ENCODE measurements at regions not wholly inside any gene's neighbourhood (a gene's known extent, or its start where the extent isn't known, plus 50 kb on each side); places are given as distances from the start of the nearest gene placed in this dataset.

DNA sequence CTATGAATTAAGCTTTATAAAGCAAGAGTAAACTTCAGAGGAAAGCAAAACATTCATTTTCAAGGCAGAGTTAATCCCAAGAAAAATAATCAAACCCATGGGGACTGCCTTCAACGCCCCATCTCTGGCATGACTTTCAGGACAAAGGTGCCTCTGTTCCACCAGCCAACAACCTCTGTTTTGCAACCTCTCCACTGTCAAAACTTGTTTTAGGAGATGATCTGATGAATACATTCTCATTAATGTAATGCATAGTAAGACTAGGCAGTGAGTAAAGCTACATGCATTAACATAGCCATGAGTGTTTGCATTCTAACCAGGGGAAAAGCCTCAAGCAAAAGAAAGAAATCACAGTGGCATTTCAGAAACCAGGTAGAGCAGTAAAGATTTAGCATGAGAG lies 357.0 kb downstream of the FBXO15 start:
- DNase-seq (ENCODE audit: low spot score): no peak

DNA sequence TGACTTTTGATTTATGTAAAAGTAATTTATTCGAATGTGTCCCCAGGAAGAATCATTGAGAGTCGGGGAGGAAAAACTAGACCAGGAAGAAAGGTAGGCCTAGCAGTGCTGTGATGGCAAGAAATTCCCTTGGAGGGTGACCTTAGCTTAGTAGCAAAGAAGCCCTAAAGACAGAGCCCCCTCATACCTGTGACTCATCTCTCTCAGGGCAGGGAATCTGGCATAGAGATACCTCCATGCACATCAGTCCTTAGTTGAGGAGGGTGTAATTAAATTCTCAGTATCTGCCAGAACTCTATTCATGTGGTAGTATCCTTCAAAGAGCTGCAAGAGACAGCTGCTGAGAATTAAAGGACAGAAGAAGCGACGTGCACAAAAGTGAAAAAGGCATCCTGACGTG lies 360.3 kb downstream of the FBXO15 start:
- DNase-seq (ENCODE audit: low spot score): no peak

DNA sequence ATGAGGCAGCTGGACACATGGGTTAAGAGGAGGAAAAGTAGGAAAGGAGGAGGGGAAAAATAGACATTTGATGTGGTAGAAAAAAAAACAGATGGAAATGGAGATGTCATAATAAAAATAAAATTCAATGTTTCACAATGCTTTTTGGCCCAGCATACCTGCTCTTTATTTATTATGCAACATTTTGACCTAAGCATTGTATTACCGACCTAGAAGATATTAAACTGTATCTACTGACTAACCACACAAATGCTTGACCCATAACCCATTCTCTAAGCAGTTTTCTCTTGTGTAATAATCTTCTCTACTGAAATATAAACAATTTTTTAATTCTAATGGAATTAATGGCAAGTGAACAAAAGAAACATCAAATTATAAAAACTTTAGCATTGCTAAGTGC lies 362.3 kb downstream of the FBXO15 start:
- DNase-seq (ENCODE audit: low spot score): no peak

DNA sequence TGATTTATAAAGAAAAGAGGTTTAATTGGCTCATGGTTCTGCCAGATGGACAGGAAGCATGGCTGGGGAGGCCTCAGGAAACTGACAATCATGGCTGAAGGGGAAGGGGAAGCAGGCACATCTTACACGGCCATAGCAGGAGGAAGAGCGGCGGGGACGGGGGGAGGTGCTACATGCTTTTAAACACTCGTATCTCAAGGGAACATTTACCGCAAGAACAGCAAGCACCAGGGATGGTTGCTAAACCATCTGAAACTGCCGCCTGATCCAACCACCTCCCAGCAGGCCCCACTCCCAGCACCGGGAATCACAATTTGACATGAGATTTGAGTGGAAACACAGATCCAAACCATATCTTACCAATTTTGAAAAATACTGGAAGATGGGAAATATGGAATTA lies 362.8 kb downstream of the FBXO15 start:
- no peak for DNase-seq (ENCODE audit: low spot score)

DNA sequence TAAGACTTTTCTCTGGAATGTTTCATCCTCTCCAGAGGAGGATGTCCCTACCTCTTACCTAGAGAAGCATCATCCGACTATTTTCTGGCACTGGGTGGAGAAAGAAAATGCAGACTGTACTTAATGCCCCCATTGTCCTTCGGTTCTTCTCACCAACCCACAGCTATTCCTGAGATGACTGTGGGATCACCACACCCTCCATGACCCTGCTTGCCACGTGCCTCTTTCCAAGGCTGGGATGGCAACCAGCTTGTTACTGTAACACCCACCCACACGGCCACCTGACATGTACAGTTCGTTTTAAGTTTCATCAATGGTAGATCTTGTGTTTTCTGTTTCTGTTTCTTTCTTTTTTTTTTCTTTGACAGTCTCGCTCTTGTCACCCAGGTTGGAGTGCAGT lies 365.2 kb downstream of the FBXO15 start:
- no peak for DNase-seq (ENCODE audit: low spot score)

DNA sequence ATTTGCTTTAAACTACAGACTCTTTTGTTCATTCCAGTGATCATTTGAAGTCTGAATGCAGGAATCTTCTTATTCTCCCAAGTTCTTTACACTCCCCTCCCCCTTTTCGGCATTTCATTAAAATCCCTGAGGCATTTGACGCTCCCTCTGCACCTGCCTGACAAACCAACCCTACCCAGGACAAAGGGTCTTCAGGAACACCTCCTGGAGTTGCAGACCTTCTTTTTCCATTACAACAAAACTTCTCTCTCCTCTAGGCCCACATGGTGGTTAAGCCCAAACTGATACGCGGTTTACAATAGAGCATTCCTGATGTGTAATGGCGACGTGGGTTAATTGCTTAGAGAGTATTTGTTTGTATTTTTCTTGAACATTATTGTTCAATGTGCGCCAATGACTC lies 367.4 kb downstream of the FBXO15 start:
- no peak for DNase-seq (ENCODE audit: low spot score)

DNA sequence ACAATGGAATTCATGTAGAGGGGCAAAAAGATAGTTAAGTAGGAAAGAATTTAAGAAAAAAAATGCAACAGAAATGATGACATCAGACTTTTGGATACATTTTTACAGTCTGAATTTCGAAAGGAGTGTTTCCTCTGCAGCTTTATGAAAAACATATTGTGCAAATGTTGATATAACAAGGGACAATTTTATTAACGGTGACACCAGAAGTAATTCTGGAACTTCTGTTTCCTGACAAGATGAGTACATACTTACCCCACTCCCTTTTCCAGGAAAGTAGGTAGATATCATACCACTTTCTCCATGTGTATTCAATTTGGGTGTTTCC lies 369.6 kb downstream of the FBXO15 start:
- no peak for DNase-seq (ENCODE audit: low spot score)

DNA sequence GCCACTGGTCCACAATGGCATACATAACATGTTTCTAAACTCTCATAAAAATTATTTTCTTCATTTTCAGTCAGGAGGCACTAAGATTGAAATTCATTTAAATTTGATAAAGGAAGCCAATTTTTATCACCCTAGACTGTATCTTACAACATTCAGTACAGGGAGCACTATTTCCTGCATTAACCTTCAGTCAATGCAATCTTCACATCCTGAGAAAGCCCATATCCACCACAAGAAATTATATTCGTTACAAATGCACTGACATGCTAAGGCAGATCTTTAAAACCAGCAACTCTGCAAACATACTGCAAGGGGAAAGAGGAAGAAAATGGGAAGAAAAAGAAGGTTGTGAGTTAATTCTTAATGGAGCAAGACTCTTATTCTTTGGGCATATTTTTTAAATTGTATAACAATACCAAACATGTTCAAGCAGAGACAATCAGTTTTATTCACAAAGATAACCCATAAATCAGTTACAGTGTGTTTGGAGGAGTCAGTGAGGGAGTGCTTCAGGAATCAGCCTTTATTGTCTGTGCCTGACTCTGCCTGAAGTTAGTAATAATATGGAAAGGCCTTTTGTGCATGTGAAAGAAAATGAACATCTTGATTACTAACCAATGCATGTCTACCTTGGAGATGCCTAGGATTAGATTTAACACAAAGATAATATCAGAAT lies 370.1 kb downstream of the FBXO15 start:
- no peak for DNase-seq (ENCODE audit: low spot score)

DNA sequence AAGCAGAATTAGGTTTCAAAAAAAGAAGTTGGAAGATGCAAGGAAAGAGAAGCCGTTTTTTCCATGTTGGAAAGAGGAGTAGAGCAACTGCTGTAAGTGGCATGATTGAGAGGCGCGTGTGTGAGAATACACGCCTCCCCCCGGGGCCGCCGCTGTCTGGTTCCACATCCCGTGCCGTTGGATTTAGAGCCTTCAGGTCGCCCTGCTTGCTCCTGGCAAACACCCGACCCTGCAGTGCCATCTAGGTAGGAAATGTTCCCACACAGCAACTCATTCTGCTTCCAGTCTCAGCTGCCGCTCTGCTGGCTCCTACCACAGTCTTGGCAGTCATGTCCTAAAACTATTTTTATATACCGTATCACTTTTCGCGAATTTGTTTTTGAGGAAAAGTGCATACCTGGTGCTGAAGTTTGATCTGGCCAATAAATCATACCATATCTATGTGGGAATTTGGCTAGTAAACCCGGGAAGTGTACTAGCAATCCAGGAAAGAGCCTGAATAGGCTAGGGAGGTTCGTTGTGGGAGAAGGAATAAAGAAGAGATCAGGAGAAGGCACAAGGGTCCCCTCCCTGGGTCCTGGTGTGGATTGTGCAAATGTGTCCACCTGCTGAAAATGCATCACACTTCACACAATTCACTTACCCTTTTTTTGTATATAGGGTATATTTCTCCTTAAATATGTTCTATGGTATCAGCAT lies 372.7 kb downstream of the FBXO15 start:
- peak; percentile 28 for DNase-seq (ENCODE audit: low spot score)

DNA sequence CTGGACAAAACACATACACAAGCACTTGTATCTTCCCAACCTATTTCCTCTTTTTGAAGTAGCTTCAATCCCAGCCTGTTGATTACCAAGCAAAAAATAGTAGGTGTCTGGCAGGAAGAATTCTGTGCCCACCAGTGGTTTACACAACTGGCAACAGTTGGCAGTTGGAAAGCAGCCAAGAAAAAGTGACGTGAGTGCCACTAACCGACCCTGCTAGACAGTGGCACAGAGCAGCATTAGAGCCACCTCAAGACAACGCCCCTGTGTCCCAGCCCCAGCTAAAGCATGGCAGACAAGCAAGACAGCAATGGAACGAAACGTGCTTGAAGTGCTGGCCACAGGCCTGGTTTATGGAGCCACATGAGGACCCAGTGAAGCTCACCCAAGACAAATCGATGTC lies 379.6 kb downstream of the FBXO15 start:
- no peak for DNase-seq (ENCODE audit: low spot score)

DNA sequence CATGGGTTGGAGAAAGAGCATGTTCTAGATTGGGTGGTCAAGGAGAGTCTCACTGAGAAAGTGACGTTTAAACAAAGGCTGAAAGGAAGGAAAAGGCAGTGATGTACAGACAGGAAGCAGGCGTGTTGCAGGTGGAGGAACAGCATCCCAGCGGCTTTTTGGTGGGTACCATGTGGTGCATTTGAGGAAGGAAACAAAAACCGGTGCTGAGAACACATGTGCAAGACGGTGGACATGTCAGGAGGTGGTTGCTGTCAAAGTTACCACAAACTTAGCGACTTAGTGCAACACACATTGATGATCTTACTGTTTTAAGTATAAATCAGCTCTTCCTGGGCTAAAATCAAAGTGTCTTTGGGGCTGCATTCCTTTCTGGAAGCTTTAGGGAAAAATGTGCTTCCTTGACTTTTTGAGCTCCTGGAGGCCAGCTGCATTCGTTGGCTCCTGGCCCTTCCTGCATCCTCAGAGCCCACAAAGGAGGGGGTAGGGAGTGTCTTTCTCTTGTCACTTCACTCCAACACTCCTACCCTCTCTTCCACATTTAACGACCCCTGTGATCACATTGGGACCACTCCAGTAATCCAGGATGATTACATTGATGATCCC lies 380.6 kb downstream of the FBXO15 start:
- DNase-seq (ENCODE audit: low spot score): no peak

DNA sequence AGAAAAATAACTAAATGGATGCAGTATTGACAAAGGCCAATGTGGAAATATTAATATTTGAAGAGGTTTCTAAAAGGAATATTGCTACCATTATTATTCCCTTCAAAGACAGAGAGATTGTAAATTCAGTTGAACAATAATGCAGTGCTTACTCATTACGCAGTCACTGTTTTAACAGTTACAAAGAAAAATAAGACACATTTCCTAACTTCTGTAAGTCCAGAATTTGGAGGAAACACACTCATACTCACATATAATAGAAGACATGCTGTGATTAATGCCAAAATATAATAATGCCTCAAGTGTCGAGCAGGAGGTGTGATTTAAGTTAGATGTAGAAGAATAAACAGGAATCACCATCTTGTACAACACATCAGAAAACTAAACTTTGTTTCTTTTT lies 389.2 kb downstream of the FBXO15 start:
- DNase-seq (ENCODE audit: low spot score): no peak

DNA sequence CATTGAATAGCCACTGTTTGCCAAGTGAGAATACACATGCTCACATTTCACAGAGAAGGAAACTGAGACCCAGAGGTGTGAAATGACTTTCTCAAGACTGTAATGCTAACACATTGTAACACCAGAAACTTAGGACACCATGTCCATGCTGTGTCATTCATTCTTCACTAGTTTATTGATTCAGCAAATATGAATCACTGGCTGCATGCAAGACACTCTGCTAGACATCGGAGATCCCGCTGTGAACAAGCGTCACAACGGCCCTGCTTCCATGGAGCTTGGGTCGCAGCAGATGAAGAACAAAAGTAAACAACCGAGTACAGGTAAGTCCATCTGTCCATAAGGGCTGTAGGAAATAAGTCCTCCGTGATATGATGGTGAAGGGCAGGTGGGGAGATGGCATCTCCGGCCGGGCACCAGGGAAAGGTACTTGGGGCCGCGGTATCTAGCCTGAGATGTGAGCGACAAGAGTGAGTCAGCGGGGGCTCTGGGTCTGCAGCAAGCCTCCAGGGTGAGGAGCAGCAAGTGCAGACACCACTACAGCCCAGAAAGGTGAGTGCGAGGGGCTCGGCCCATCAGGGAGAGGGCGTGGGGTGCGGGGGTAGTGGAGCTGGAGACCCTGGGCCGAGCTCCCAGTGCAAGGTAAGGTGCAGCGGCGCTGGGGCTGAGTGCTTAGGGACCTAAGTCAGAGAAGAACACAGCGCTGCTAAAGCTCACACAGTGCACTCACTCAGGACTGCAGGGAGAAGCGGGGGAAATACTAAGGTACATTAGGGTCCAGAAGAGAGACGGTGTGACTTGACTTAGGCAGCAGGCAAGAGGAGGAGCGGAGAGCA lies 391.2 kb downstream of the FBXO15 start:
- DNase-seq (ENCODE audit: low spot score): no peak

DNA sequence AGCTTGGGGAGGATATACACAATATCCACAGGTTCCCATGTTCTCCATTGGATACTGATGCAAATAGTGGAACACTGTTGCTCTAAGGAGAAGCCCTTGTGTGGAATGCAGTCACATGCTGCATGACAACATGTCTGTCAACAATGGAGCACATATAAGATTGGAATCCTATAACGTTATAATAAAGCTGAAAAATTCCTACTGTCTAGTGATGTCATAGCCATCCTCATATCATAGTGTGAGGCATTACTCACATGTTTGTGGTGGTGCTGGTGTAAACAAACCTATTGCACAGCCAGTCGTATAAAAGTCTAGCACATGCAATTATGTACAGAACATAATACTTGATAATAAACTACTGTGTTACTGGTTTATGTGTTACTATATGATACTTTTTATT lies 394.7 kb downstream of the FBXO15 start:
- DNase-seq (ENCODE audit: low spot score): no peak

DNA sequence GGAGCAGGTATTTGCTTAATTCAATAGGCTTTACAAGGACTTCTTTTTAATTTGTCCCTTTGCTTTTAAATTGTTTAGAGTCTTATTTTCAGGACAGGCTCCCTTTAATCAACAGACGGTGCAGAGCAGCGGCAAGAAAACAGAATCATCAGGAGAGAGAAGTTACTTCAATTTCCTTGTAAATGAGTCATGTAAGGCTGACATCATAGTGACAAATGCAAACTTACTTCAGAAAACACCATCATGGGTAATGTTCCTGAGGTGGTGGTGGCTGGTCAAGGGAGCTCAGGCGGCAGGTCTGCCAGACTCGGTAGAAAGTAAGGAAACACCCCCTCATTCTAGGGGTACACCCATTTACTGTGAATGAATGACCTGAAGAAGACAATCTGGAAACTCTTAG lies 395.1 kb downstream of the FBXO15 start:
- no peak for DNase-seq (ENCODE audit: low spot score)

DNA sequence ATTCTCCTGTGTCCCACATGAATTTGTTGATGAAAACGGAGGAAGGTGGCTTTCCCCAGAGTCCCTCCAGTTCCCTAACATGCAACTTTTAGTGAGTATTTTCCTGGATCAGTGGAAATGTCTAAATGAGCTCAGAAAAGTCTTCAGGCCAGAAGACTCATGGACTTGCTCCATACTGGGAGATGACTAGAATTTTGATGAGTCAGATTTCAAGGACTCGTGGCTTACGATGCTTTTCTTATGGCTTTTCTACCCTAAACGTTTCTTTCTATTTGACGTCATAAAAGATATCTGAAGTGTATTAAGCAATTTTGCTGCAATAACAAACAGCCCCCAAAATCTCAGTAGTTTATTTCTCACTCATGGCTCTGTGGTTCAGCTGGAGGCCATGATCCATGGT lies 397.6 kb downstream of the FBXO15 start:
- no peak for DNase-seq (ENCODE audit: low spot score)

DNA sequence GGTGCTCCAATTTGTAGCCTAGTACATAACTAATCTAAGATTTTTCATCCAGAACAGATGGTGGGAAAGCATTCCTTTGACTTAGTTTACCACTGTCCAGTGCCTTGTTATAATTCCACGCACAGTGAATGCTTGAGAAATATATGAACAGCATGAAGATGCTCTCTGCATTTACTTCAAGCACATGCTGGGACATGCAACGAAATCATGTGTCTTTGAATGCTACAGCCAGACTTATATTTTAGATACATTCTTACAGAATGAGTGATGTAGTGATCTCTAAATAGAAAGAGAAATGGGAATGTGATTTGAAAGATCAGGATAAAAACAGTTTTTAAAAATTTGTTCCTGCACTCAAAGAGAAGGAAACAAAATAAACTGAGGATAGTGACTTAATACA lies 398.3 kb downstream of the FBXO15 start:
- no peak for DNase-seq (ENCODE audit: low spot score)

DNA sequence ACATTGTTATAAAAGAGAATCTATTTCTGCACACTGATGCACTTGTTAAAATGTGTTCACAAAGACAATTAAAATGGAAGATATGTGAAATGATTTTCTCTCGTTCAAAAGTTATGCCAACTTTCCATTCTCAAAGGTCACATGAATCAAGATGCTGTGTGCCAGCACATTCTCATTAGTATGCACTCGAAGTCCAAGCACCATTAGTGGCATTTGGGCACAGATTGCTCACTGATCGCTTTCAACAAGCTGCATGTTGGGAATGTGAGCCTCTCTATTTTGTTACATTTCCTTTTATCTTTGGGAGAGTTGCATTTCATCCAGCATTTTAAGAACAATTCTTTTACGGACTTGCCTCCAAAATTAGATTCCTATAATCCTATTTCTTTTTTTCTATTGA lies 398.9 kb downstream of the FBXO15 start:
- DNase-seq (ENCODE audit: low spot score): peak; percentile 54

DNA sequence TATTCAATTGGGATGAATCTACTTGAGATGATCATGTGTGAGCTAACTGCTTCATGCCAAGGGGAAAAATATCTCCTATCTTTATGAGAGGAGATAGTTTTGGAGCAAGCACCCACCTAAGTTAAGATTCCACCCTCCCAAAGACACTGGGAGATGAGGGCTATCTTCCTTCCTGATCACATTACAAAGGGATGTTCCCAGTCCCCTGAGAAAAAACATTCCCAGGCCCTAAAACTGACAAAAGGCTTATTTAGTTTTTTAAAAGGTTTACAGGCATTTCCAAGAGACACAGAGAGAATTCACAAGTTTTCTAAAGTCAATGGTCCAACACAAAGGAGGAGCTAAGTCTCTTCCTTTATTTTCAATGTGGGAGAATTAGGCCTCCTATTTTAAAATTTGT lies 401.5 kb downstream of the FBXO15 start:
- no peak for DNase-seq (ENCODE audit: low spot score)

DNA sequence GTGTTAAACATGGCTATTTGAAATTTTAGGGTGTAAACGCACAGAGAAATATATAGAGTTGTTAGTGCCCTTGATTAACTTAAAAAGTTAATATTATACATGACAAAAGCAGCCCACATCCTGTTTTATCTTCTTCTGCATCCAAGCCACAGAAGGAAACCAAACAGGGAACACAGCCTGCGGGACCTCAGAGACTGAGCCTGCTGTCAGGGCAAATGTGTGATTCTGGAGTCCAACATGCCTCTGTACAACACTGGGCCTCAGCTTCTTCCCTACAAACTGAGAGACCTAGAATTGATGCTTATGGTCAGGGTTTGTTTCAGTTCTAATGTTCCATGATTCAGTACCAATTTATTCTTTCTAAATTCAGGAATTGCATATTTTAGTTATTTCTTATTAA lies 404.7 kb downstream of the FBXO15 start:
- no peak for DNase-seq (ENCODE audit: low spot score)

DNA sequence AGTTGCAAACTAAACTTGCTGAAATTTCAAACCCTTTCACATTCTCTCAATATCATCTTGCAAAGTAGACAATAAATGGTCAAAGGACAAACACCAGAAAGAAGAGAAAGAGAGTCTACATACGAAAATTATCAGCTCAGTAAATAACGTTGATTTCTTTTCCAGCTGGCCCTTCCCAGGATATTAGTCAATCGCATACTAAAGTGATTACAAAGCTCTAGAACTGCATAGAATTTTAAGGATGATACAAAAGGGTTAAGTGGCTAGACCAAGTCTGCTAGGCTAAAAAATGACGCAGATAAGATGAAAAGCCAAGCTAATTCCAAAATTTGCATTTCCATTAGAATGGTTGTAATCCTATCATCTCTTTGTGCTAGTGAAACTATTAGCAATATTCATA lies 405.7 kb downstream of the FBXO15 start:
- DNase-seq (ENCODE audit: low spot score): no peak

DNA sequence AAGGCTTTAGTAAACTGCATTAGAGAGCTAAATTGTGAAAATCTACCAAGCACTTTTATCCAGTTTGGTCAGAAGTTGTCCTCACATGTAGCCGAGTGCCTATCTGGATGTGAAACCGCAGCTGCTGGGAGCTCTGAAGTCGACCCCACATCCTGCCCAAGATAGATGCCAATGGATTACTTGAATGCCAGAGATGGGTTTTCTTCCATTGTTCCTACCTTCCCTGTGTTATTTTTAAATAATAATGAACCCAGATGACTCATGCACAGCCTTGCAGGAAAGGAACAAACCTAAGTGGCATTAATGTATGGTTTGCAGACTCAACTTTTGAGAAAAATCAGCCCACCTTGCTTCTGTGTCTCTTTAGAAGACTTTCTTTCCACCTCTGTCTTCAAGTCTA lies 408.5 kb downstream of the FBXO15 start:
- DNase-seq (ENCODE audit: low spot score): no peak

DNA sequence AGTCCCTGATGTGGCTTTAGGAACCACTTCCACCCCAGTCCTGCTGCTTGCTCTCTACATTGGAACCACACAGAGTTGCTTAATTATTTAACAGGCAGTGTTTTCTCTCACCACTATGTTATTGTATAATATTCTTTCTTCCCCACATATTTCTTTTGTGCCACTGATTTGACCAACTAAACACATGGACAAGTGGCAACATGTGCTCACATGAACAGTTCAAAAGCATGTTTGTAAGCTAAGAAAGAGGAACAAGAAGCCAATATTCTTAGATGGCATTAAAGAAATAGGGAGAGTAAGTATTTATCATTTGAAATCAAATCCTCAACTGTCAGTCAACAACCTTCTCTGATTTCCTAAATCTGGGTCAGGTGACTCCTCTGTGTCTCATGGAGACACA lies 409.6 kb downstream of the FBXO15 start:
- DNase-seq (ENCODE audit: low spot score): no peak

All from Ammon's horn (tissue), 1 donor.